ENCODE measurements at regions not wholly inside any gene's neighbourhood (a gene's known extent, or its start where the extent isn't known, plus 50 kb on each side); places are given as distances from the start of the nearest gene placed in this dataset.

- Mint-ChIP-seq H3K4me1 (ENCODE audit: low read depth, unreplicated experiment) (peaks cover 6% of the 10 kb centered on the region), H3K4me3 (ENCODE audit: unreplicated experiment) (no peak overlapping the region), H3K9me3 (ENCODE audit: unreplicated experiment) (peaks cover 3% of the 10 kb centered on the region), H3K27me3 (ENCODE audit: low read depth, unreplicated experiment) (no peaks in the 10 kb centered on the region), H3K36me3 (ENCODE audit: low read depth, unreplicated experiment) (peaks cover 2% of the 10 kb centered on the region), H3K27ac (ENCODE audit: unreplicated experiment) (no peak overlapping the region)
- DNase-seq (ENCODE audit: low read depth) (peak; percentile 48), FAIRE-seq (no peak)
- Histone ChIP-seq H3K4me1 (ENCODE audit: insufficient read depth, low read length) (no peaks in the 10 kb centered on the region), H4K20me1 (ENCODE audit: insufficient read depth, low read length) (no peaks in the 10 kb centered on the region), H3K27me3 (ENCODE audit: insufficient read depth, low read length) (no peaks in the 10 kb centered on the region), H3K4me3 (ENCODE audit: insufficient read depth, low read depth, low read length) (no peak overlapping the region), H3K9ac (ENCODE audit: low read length) (no peak overlapping the region), H3K9me3 (ENCODE audit: insufficient read depth, low read depth, low read length) (no peaks in the 10 kb centered on the region), H3K4me2 (ENCODE audit: low read length) (no peak overlapping the region), H3K36me3 (ENCODE audit: insufficient read depth, low read length) (no peaks in the 10 kb centered on the region), H3K27ac (ENCODE audit: low read depth, low read length) (no peak overlapping the region), H2AFZ (ENCODE audit: low read depth, low read length) (no peak overlapping the region), H3K79me2 (ENCODE audit: insufficient read depth, low read length) (no peaks in the 10 kb centered on the region)
- TF ChIP-seq EZH2 (IDR thresholded peaks at IDR 0.05; ENCODE audit: insufficient read depth, low read length) (no peak), CTCF (IDR thresholded peaks at IDR 0.05; ENCODE audit: insufficient read depth, low read depth, low read length) (no peak)
Measured at GRCh38 chr11:29256580-29256979, 760.2 kb downstream of the KCNA4 start.

- H3K9me3 Mint-ChIP-seq (ENCODE audit: unreplicated experiment) = peaks cover 3% of the 10 kb centered on the region
- Histone ChIP-seq H3K27me3 (ENCODE audit: insufficient read depth, low read length) (no peaks in the 10 kb centered on the region), H3K9me3 (ENCODE audit: insufficient read depth, low read depth, low read length) (no peaks in the 10 kb centered on the region), H3K27ac (ENCODE audit: low read depth, low read length) (no peak overlapping the region), H3K79me2 (ENCODE audit: insufficient read depth, low read length) (no peaks in the 10 kb centered on the region), H3K36me3 (ENCODE audit: insufficient read depth, low read length) (no peaks in the 10 kb centered on the region), H3K4me2 (ENCODE audit: low read length) (no peak overlapping the region), H3K4me1 (ENCODE audit: insufficient read depth, low read length) (no peaks in the 10 kb centered on the region), H4K20me1 (ENCODE audit: insufficient read depth, low read length) (no peaks in the 10 kb centered on the region), H3K9ac (ENCODE audit: low read length) (no peak overlapping the region), H2AFZ (ENCODE audit: low read depth, low read length) (no peak overlapping the region), H3K4me3 (ENCODE audit: insufficient read depth, low read depth, low read length) (no peak overlapping the region)
- peaks cover 2% of the 10 kb centered on the region for H3K36me3 Mint-ChIP-seq (ENCODE audit: low read depth, unreplicated experiment)
- TF ChIP-seq CTCF (IDR thresholded peaks at IDR 0.05; ENCODE audit: insufficient read depth, low read depth, low read length) = no peak
- TF ChIP-seq EZH2 (IDR thresholded peaks at IDR 0.05; ENCODE audit: insufficient read depth, low read length) = no peak
- H3K4me1 Mint-ChIP-seq (ENCODE audit: low read depth, unreplicated experiment) = peaks cover under 1% of the 10 kb centered on the region
- no peak for FAIRE-seq
- H3K27me3 Mint-ChIP-seq (ENCODE audit: low read depth, unreplicated experiment) = no peaks in the 10 kb centered on the region
- DNase-seq (ENCODE audit: low read depth) = peak; percentile 45
- no peak overlapping the region for H3K4me3 Mint-ChIP-seq (ENCODE audit: unreplicated experiment)
- no peak overlapping the region for H3K27ac Mint-ChIP-seq (ENCODE audit: unreplicated experiment)
Measured at GRCh38 chr11:29255401-29255800, 761.4 kb downstream of the KCNA4 start.

DNA sequence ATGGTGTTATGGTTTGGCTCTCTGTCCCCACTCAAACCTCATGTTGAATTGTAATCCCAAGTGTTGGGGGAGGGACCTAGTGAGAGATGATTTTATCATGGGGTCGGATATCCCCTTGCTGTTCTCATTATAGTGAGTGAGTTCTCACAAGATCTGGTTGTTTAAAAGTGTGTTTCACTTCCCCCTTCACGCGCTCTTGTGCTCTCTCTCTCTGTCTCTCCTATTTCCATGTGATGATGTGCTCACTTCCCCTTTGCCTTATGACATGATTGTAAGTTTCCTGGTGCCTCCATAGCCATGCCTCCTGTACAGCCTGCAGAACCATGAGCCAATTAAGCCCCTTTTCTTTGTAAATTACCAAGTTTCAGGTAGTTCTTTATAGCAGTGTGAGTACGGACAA is 765.1 kb downstream of the KCNA4 start:
- Histone ChIP-seq H4K20me1 (ENCODE audit: insufficient read depth, low read length) (no peaks in the 10 kb centered on the region), H3K4me1 (ENCODE audit: insufficient read depth, low read length) (no peaks in the 10 kb centered on the region), H3K27ac (ENCODE audit: low read depth, low read length) (no peak overlapping the region), H3K36me3 (ENCODE audit: insufficient read depth, low read length) (no peaks in the 10 kb centered on the region), H3K27me3 (ENCODE audit: insufficient read depth, low read length) (no peaks in the 10 kb centered on the region), H2AFZ (ENCODE audit: low read depth, low read length) (no peak overlapping the region), H3K4me3 (ENCODE audit: insufficient read depth, low read depth, low read length) (no peak overlapping the region), H3K9ac (ENCODE audit: low read length) (no peak overlapping the region), H3K4me2 (ENCODE audit: low read length) (no peak overlapping the region), H3K79me2 (ENCODE audit: insufficient read depth, low read length) (no peaks in the 10 kb centered on the region), H3K9me3 (ENCODE audit: insufficient read depth, low read depth, low read length) (no peaks in the 10 kb centered on the region)
- Mint-ChIP-seq H3K4me1 (ENCODE audit: low read depth, unreplicated experiment) (no peaks in the 10 kb centered on the region), H3K27ac (ENCODE audit: unreplicated experiment) (no peak overlapping the region), H3K4me3 (ENCODE audit: unreplicated experiment) (no peak overlapping the region), H3K27me3 (ENCODE audit: low read depth, unreplicated experiment) (no peaks in the 10 kb centered on the region), H3K9me3 (ENCODE audit: unreplicated experiment) (no peaks in the 10 kb centered on the region), H3K36me3 (ENCODE audit: low read depth, unreplicated experiment) (no peaks in the 10 kb centered on the region)
- TF ChIP-seq EZH2 (IDR thresholded peaks at IDR 0.05; ENCODE audit: insufficient read depth, low read length) (no peak), CTCF (IDR thresholded peaks at IDR 0.05; ENCODE audit: insufficient read depth, low read depth, low read length) (no peak)
- FAIRE-seq (peak; percentile 29), DNase-seq (ENCODE audit: low read depth) (no peak)
